Loucy (cell line): ENCODE measurements at regions not wholly inside any gene's neighbourhood (a gene's known extent, or its start where the extent isn't known, plus 50 kb on each side); places are given as distances from the start of the nearest gene placed in this dataset.

Source experiments
- EZH2phosphoT487 ChIP-seq: fragments of 200-600 bp; IDR thresholded peaks from 2 replicates; pipeline ENCODE4 v1.6.1; 2018; ENCODE audit warnings: antibody characterized with exemption, mild to moderate bottlenecking, moderate library complexity, borderline replicate concordance
- TF ChIP-seq, protein P1 (sequence below): fragments of 200-600 bp; sonication (generic); conservative IDR thresholded peaks from 2 replicates; pipeline ENCODE4 v1.5.1; 2014; ENCODE audit warnings: mild to moderate bottlenecking, antibody characterized with exemption, low read length

DNA sequence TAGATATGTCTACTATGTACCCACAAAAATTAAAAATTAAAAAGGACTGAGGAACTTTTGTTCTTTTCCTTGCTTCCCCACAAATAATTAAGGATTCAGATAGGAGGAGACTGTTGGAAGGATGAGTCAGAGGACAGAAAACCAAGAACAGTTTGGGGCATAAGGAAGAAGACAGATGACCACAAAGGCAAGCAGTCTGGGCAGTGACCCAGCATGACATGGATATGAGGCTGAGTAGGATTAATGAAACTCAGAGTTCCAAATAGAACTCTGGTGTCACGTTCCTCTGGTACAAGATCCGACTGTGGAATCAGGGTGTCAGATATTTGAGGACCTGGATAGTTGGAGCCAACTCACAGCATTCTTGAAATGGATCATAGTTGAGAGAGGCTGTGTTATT, 89.3 kb upstream of the SLC38A4 start:
- TF ChIP-seq, protein P1, sequence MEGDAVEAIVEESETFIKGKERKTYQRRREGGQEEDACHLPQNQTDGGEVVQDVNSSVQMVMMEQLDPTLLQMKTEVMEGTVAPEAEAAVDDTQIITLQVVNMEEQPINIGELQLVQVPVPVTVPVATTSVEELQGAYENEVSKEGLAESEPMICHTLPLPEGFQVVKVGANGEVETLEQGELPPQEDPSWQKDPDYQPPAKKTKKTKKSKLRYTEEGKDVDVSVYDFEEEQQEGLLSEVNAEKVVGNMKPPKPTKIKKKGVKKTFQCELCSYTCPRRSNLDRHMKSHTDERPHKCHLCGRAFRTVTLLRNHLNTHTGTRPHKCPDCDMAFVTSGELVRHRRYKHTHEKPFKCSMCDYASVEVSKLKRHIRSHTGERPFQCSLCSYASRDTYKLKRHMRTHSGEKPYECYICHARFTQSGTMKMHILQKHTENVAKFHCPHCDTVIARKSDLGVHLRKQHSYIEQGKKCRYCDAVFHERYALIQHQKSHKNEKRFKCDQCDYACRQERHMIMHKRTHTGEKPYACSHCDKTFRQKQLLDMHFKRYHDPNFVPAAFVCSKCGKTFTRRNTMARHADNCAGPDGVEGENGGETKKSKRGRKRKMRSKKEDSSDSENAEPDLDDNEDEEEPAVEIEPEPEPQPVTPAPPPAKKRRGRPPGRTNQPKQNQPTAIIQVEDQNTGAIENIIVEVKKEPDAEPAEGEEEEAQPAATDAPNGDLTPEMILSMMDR: no peak
- TF ChIP-seq EZH2phosphoT487: no peak
